LNCaP clone FGC (cell line): ENCODE measurements at regions not wholly inside any gene's neighbourhood (a gene's known extent, or its start where the extent isn't known, plus 50 kb on each side); places are given as distances from the start of the nearest gene placed in this dataset.

Experiments used
- DNase-seq: peaks from one replicate; pipeline ENCODE4 v3.0.0-alpha.2; 2011; ENCODE audit warnings: low read depth
- H3K4me3 ChIP-seq: 2 replicates; pipeline ENCODE4 v1.5.1; 2011; ENCODE audit warnings: mild to moderate bottlenecking, low read depth, low read length, control low read depth
- TF ChIP-seq, protein P1 (sequence below): IDR thresholded peaks from 2 replicates; pipeline ENCODE4 v1.5.1; 2012; ENCODE audit warnings: mild to moderate bottlenecking; ENCODE audit not compliant: control insufficient read depth, insufficient read depth; ENCODE audit errors: extremely low read depth

- TF ChIP-seq, protein P1, sequence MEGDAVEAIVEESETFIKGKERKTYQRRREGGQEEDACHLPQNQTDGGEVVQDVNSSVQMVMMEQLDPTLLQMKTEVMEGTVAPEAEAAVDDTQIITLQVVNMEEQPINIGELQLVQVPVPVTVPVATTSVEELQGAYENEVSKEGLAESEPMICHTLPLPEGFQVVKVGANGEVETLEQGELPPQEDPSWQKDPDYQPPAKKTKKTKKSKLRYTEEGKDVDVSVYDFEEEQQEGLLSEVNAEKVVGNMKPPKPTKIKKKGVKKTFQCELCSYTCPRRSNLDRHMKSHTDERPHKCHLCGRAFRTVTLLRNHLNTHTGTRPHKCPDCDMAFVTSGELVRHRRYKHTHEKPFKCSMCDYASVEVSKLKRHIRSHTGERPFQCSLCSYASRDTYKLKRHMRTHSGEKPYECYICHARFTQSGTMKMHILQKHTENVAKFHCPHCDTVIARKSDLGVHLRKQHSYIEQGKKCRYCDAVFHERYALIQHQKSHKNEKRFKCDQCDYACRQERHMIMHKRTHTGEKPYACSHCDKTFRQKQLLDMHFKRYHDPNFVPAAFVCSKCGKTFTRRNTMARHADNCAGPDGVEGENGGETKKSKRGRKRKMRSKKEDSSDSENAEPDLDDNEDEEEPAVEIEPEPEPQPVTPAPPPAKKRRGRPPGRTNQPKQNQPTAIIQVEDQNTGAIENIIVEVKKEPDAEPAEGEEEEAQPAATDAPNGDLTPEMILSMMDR, result no peak
- DNase-seq, result no peak
- no peak overlapping the region for H3K4me3 ChIP-seq
These were observed 482.5 kb downstream of the SUCLA2 start for GRCh38 chr13:47518530-47518929.

DNA sequence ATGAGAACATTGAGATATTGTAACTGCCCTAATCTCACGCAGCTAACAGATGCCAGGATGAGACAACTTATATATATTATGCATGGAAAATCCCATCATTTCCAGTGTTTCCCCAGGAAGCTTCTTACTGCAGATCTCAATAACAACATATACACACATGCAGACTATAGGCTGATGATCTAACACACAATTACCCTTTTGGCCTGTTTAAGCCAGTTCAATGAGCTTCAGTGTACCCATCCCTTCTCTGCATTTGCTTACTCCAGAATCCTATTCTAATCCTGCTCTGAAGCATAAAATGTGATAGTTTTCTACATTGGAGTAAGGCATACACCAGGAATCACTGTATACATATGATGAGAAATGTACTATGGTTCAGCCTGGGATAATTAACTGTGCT, 489.4 kb downstream of the SUCLA2 start:
- H3K4me3 ChIP-seq, result no peak overlapping the region
- TF ChIP-seq, protein P1, result no peak

GRCh38 chr13:47508527-47509228, 492.4 kb downstream of the SUCLA2 start:
- no peak overlapping the region for H3K4me3 ChIP-seq
- no peak for DNase-seq
- TF ChIP-seq, protein P1, result no peak

More for the DNA sequence above, 489.4 kb downstream of the SUCLA2 start:
- DNase-seq, result no peak

- TF ChIP-seq, protein P1, result no peak
- peak; percentile 8 for DNase-seq
- no peak overlapping the region for H3K4me3 ChIP-seq
These were observed 497.6 kb downstream of the SUCLA2 start for GRCh38 chr13:47503475-47503874.

DNA sequence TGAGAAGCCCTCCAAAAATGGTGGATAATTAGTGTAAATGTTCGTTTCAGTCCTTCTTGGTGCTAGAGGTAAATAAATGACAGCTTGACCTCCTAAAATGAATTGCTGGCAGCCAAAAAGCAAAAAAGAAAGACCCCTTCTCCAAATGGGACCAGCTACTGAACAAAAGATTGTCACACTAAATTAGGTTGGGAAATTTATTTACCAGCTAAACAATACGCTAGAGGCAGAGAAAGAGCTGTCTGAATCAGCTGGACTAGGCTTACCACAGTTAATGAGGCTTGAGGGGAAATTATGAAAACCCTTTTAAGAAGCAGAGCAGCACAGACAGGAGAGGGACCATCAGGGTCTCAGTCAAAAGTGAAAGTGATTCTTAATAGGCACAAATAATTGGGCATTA, 498.9 kb downstream of the SUCLA2 start:
- TF ChIP-seq, protein P1, result no peak
- H3K4me3 ChIP-seq, result no peak overlapping the region
- DNase-seq, result no peak

- no peak overlapping the region for H3K4me3 ChIP-seq
- DNase-seq, result no peak
- TF ChIP-seq, protein P1, result no peak
These were observed 501.5 kb downstream of the SUCLA2 start for GRCh38 chr13:47499358-47500150.
